ENCODE measurements at regions not wholly inside any gene's neighbourhood (a gene's known extent, or its start where the extent isn't known, plus 50 kb on each side); places are given as distances from the start of the nearest gene placed in this dataset.
"Not testable (repeated sequence)": the region's sequence is repeated elsewhere in the genome, so short reads cannot be mapped to it uniquely, and the experiment has no call there.

DNA sequence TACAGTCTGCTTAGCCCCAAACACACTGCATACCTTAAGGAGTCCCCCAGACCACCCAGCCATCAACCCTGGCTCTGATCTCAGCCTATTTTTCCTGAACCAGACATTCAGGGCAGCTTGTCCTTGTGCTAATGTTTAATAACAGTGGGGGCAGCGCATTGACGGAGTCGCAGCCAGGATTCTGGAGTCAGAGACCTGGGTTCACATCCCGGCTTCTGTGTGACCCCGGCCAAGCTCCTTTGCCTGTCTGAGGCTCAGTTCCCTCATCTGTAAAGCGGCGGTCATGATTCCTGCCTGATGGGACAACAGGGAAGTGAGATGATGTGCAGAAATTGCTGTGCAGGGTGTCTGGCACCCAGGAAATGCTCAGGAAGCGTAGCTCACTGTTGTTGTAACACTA lies 63.1 kb downstream of the MATN1 start:
- no peak overlapping the region for H3K4me3 ChIP-seq (ENCODE audit: low read depth, low read length)
- TF ChIP-seq, protein P1, sequence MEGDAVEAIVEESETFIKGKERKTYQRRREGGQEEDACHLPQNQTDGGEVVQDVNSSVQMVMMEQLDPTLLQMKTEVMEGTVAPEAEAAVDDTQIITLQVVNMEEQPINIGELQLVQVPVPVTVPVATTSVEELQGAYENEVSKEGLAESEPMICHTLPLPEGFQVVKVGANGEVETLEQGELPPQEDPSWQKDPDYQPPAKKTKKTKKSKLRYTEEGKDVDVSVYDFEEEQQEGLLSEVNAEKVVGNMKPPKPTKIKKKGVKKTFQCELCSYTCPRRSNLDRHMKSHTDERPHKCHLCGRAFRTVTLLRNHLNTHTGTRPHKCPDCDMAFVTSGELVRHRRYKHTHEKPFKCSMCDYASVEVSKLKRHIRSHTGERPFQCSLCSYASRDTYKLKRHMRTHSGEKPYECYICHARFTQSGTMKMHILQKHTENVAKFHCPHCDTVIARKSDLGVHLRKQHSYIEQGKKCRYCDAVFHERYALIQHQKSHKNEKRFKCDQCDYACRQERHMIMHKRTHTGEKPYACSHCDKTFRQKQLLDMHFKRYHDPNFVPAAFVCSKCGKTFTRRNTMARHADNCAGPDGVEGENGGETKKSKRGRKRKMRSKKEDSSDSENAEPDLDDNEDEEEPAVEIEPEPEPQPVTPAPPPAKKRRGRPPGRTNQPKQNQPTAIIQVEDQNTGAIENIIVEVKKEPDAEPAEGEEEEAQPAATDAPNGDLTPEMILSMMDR (IDR thresholded peaks at IDR 0.05; ENCODE audit: low read depth, low read length) = no peak

DNA sequence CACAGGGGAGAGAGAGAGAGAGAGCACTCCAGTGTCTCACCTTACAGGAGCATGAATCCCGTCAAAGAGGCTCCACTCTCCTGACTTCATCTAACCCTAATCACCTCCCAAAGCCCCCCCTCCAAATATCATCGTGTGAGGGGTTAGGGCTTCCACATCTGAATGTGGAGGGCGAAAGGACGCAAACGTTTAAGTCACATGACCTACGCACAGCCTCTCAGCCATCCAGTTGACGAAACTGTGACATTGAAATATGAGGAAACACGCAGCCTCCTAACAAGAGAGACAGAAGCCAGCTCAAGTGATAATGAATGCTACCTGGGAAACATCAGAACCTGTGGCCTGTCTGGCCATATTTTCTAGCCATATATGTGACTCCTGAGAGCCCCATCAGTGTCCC lies 63.7 kb downstream of the MATN1 start:
- TF ChIP-seq, protein P1 (IDR thresholded peaks at IDR 0.05; ENCODE audit: low read depth, low read length) = no peak
- no peak overlapping the region for H3K4me3 ChIP-seq (ENCODE audit: low read depth, low read length)

DNA sequence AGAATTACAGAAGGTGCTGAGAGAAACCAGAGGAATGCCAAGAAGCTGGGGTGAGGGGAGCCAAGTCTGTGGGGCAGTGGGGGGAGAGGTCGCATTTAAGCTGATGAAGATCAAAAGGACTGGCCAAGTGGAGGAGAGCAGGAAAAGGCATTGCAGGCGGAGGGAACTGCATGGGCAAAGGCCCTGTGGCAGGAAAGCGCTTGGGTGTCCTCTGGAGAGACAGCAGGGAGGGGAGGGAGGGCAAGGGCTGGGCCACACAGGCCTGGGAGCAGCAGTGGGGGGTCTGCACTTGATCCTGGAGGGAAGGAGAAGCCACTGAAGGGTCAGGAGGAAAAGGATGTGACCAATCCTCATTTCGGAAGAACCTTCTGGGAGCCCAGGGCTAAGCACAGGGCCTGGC lies 65.0 kb downstream of the MATN1 start:
- H3K4me3 ChIP-seq (ENCODE audit: low read depth, low read length) = not testable (repeated sequence)

DNA sequence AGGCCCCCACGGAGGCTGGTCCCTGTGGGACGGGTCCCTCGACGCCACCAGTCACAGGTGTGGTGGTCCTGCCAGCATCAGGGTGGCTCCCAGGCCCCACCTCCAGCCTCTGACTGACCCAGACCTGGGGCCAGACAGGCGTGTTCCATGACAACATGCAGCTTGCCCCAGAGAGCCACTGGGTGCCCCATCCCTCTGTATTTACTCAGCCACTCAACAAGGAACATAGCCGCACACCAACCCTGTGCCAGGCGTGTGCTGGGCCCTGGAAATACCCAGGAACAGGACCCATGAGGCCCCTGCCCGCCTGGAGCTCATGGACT lies 65.4 kb downstream of the MATN1 start:
- TF ChIP-seq, protein P1 (IDR thresholded peaks at IDR 0.05; ENCODE audit: low read depth, low read length) = no peak

DNA sequence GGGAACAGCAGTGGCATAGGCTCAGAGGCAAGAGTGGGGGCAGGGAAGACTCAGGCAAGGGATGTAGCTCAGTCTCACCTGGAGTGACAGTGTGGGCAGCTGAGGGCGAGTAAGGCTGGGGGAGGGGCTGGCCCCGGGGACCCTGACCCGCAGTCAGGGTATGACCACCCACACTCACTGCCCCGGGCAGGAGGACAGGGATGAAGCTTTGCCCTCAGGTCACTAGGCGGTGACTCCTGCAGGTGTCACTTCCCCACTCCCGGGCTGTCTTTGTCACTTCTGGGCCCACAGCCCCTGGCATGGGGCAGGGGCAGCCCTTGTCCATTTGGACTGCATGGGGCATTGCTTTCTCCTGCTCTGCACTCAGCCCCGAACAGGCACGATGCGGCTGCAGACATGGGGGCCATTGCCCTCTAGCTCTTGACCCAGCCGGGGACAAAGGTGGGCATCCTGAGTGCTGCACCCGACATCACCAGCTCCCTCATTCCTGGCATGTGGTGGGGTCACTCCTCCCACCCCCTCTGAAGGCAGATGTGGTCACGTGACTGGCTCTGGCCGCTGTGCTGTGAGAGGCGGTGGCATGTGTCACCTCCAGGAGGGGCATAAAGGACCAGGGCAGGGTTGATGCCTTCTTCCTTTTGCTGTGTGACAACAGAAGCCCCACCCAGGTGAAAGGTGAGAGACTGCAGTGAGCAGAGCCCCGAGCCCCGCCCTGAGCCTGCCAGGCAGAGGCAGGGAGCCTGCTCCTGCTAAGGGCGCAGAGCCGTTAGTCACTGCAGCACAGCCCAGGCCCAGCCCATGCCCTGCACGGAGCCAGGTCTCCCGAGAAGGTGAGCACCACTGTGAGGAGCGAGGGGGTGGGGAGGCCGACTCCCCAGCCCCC lies 66.0 kb downstream of the MATN1 start:
- TF ChIP-seq, protein P1 (IDR thresholded peaks at IDR 0.05; ENCODE audit: low read depth, low read length) = no peak
- no peak overlapping the region for H3K4me3 ChIP-seq (ENCODE audit: low read depth, low read length)

More for the DNA sequence above, 65.4 kb downstream of the MATN1 start:
- no peak overlapping the region for H3K4me3 ChIP-seq (ENCODE audit: low read depth, low read length)

DNA sequence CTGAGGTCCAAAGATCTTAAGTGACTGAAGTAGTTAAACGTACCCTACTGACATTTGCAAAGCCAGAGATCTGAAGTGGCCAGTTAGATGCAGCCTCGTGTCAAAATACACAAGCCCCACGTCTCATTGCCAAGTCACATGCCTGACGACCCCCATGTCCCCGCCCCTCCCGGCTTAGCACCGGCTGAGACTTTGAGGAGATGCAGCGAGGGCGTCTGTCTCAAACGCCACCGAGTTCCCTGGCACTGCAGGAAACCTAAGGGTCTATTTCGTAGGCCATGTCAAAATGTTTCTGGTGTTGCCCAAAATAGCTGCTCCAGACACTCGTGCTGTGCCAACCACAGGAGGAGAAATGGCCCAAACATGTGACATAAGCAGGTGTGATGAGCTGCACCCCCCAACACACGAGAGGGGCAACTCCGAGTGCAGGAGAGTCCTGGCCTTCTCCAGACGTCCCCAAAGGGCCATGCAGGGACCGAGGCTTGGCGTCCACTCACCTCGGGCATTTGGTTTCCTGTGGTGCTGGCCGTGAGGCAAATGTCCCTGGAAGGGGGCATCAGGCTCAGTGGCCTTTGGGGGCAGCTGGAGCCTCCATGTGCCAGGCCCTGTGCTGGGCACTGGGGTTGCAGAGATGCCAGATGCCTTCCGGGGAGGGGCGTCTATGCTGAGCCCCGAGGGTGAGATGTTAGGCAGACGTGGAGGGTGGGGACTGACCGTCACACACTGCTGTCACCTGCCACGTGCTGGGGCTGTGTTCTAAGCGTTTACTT lies 67.0 kb downstream of the MATN1 start:
- H3K4me3 ChIP-seq (ENCODE audit: low read depth, low read length) = no peak overlapping the region
- TF ChIP-seq, protein P1 (IDR thresholded peaks at IDR 0.05; ENCODE audit: low read depth, low read length) = no peak

DNA sequence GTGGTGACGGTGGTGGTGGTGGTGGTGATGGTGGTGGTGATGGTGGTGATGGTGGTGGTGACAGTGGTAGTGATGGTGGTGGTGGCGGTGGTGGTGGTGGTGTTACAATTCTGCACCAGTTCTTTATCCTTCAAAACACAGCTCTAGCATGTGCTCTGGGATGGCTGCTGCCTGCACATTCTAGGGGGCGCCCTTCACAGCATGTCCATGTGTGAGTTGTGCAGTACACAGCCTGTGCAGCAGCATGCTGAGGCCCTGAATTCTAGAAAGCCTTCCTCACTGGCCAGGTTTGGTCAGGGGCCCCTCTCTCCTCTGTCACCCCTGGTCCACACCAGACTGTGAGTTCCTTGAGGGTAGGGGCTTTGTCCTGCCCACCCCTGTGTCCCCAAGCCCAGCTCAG lies 67.7 kb downstream of the MATN1 start:
- TF ChIP-seq, protein P1 (IDR thresholded peaks at IDR 0.05; ENCODE audit: low read depth, low read length) = no peak
- H3K4me3 ChIP-seq (ENCODE audit: low read depth, low read length) = no peak overlapping the region

Measured in WI38 (cell line).